ENCODE measurements at regions not wholly inside any gene's neighbourhood (a gene's known extent, or its start where the extent isn't known, plus 50 kb on each side); places are given as distances from the start of the nearest gene placed in this dataset.
A peak's percentile ranks its signal among the peaks of the same experiment; 100 is the strongest.

- Histone ChIP-seq H2AFZ (ENCODE audit: low read length) (no peak overlapping the region), H2BK120ac (ENCODE audit: low read depth, low read length) (no peak overlapping the region), H2AK5ac (ENCODE audit: low read depth, low read length) (no peak overlapping the region), H3K27me3 (ENCODE audit: control insufficient read depth in 3 of 3, insufficient read depth in 3 of 3, low read depth in 1 of 3, low read length in 3 of 3) (no peaks in the 10 kb centered on the region), H3K4me3 (ENCODE audit: low read length in 2 of 2) (peak overlapping the region in 1 of 2 donors; percentile 63), H3K4me2 (ENCODE audit: insufficient read depth, low read length, poor library complexity, severe bottlenecking) (no peak overlapping the region), H2BK12ac (ENCODE audit: low read length) (no peak overlapping the region), H3K36me3 (replicated peaks in 1 of 2; ENCODE audit: control insufficient read depth in 2 of 2, insufficient read depth in 2 of 2, low read length in 2 of 2) (no peaks in the 10 kb centered on the region), H2BK15ac (ENCODE audit: low read length) (no peak overlapping the region), H4K91ac (ENCODE audit: low read depth, low read length, poor library complexity) (peak overlapping the region; percentile 67), H3K9me3 (replicated peaks in 1 of 2; ENCODE audit: control insufficient read depth in 2 of 2, insufficient read depth in 1 of 2, low read depth in 1 of 2, low read length in 2 of 2) (no peaks in the 10 kb centered on the region), H3K14ac (ENCODE audit: low read length) (no peak overlapping the region), H3K4me1 (ENCODE audit: control insufficient read depth in 2 of 2, insufficient read depth in 1 of 2, low read depth in 1 of 2, low read length in 2 of 2) (peaks cover 2% of the 10 kb centered on the region in 2 donors), H3K9ac (ENCODE audit: low read depth, low read length, poor library complexity) (no peak overlapping the region), H3K79me1 (ENCODE audit: low read depth, low read length) (no peaks in the 10 kb centered on the region), H3K18ac (ENCODE audit: low read length) (no peak overlapping the region), H3K27ac (replicated peaks; ENCODE audit: low read length) (no peak overlapping the region), H4K8ac (ENCODE audit: low read depth, low read length) (no peak overlapping the region), H2BK5ac (ENCODE audit: low read length) (no peak overlapping the region), H3K23ac (ENCODE audit: low read depth, low read length, poor library complexity) (no peak overlapping the region), H3K4ac (ENCODE audit: low read length) (no peak overlapping the region)
- no CpG with 5 or more reads among the region's 10 CpGs for WGBS, 2 donors (ENCODE audit: extremely low coverage in 2 of 2, insufficient read length in 2 of 2, insufficient replicate concordance in 1 of 2)
- DNase-seq (ENCODE audit: low spot score) = no peak
Observed at GRCh38 chr15:31474059-31474868, 147.6 kb downstream of the KLF13 start.

- Histone ChIP-seq H3K9me3 (replicated peaks in 1 of 2; ENCODE audit: control insufficient read depth in 2 of 2, insufficient read depth in 1 of 2, low read depth in 1 of 2, low read length in 2 of 2) (peaks cover 0 to 3% of the 10 kb centered on the region in 2 donors), H3K36me3 (replicated peaks in 1 of 2; ENCODE audit: control insufficient read depth in 2 of 2, insufficient read depth in 2 of 2, low read length in 2 of 2) (no peaks in the 10 kb centered on the region), H3K4me3 (ENCODE audit: low read length in 2 of 2) (no peak overlapping the region), H3K18ac (ENCODE audit: low read length) (no peak overlapping the region), H3K79me1 (ENCODE audit: low read depth, low read length) (no peaks in the 10 kb centered on the region), H3K4ac (ENCODE audit: low read length) (no peak overlapping the region), H2BK5ac (ENCODE audit: low read length) (no peak overlapping the region), H2BK15ac (ENCODE audit: low read length) (peak overlapping the region; percentile 15), H4K8ac (ENCODE audit: low read depth, low read length) (peak overlapping the region; percentile 25), H2AFZ (ENCODE audit: low read length) (no peak overlapping the region), H3K14ac (ENCODE audit: low read length) (no peak overlapping the region), H2BK12ac (ENCODE audit: low read length) (no peak overlapping the region), H2BK120ac (ENCODE audit: low read depth, low read length) (no peak overlapping the region), H3K27me3 (ENCODE audit: control insufficient read depth in 3 of 3, insufficient read depth in 3 of 3, low read depth in 1 of 3, low read length in 3 of 3) (peaks cover 0 to 7% (median 4%) of the 10 kb centered on the region in 3 experiments), H3K4me1 (ENCODE audit: control insufficient read depth in 2 of 2, insufficient read depth in 1 of 2, low read depth in 1 of 2, low read length in 2 of 2) (peaks cover 2% of the 10 kb centered on the region in 2 donors), H4K91ac (ENCODE audit: low read depth, low read length, poor library complexity) (no peak overlapping the region), H3K23ac (ENCODE audit: low read depth, low read length, poor library complexity) (peak overlapping the region; percentile 5), H3K4me2 (ENCODE audit: insufficient read depth, low read length, poor library complexity, severe bottlenecking) (no peak overlapping the region), H3K9ac (ENCODE audit: low read depth, low read length, poor library complexity) (no peak overlapping the region), H3K27ac (replicated peaks; ENCODE audit: low read length) (no peak overlapping the region), H2AK5ac (ENCODE audit: low read depth, low read length) (peak overlapping the region; percentile 71)
- DNase-seq (ENCODE audit: low spot score) = no peak
- no CpG with 5 or more reads among the region's 7 CpGs for WGBS, 2 donors (ENCODE audit: extremely low coverage in 2 of 2, insufficient read length in 2 of 2, insufficient replicate concordance in 1 of 2)
Observed at GRCh38 chr15:31476236-31476810, 149.7 kb downstream of the KLF13 start.

- Histone ChIP-seq H3K14ac (ENCODE audit: low read length) (no peak overlapping the region), H3K4ac (ENCODE audit: low read length) (no peak overlapping the region), H2BK5ac (ENCODE audit: low read length) (no peak overlapping the region), H3K23ac (ENCODE audit: low read depth, low read length, poor library complexity) (peak overlapping the region; percentile 11), H3K4me2 (ENCODE audit: insufficient read depth, low read length, poor library complexity, severe bottlenecking) (no peak overlapping the region), H4K8ac (ENCODE audit: low read depth, low read length) (no peak overlapping the region), H3K27me3 (ENCODE audit: control insufficient read depth in 3 of 3, insufficient read depth in 3 of 3, low read depth in 1 of 3, low read length in 3 of 3) (peaks cover 0 to 10% (median 4%) of the 10 kb centered on the region in 3 experiments), H3K9ac (ENCODE audit: low read depth, low read length, poor library complexity) (no peak overlapping the region), H3K27ac (replicated peaks; ENCODE audit: low read length) (no peak overlapping the region), H3K9me3 (replicated peaks in 1 of 2; ENCODE audit: control insufficient read depth in 2 of 2, insufficient read depth in 1 of 2, low read depth in 1 of 2, low read length in 2 of 2) (peaks cover 0 to 3% of the 10 kb centered on the region in 2 donors), H2BK12ac (ENCODE audit: low read length) (no peak overlapping the region), H4K91ac (ENCODE audit: low read depth, low read length, poor library complexity) (no peak overlapping the region), H3K79me1 (ENCODE audit: low read depth, low read length) (no peaks in the 10 kb centered on the region), H2BK15ac (ENCODE audit: low read length) (peak overlapping the region; percentile 15), H3K4me1 (ENCODE audit: control insufficient read depth in 2 of 2, insufficient read depth in 1 of 2, low read depth in 1 of 2, low read length in 2 of 2) (peaks cover 2% of the 10 kb centered on the region in 2 donors), H3K36me3 (replicated peaks in 1 of 2; ENCODE audit: control insufficient read depth in 2 of 2, insufficient read depth in 2 of 2, low read length in 2 of 2) (no peaks in the 10 kb centered on the region), H2AK5ac (ENCODE audit: low read depth, low read length) (peak overlapping the region; percentile 71), H2AFZ (ENCODE audit: low read length) (no peak overlapping the region), H3K4me3 (ENCODE audit: low read length in 2 of 2) (no peak overlapping the region), H2BK120ac (ENCODE audit: low read depth, low read length) (no peak overlapping the region), H3K18ac (ENCODE audit: low read length) (peak overlapping the region; percentile 1)
- DNase-seq (ENCODE audit: low spot score) = no peak
- no CpG with 5 or more reads among the region's 5 CpGs for WGBS, 2 donors (ENCODE audit: extremely low coverage in 2 of 2, insufficient read length in 2 of 2, insufficient replicate concordance in 1 of 2)
Observed at GRCh38 chr15:31476866-31477265, 150.2 kb downstream of the KLF13 start.

DNA sequence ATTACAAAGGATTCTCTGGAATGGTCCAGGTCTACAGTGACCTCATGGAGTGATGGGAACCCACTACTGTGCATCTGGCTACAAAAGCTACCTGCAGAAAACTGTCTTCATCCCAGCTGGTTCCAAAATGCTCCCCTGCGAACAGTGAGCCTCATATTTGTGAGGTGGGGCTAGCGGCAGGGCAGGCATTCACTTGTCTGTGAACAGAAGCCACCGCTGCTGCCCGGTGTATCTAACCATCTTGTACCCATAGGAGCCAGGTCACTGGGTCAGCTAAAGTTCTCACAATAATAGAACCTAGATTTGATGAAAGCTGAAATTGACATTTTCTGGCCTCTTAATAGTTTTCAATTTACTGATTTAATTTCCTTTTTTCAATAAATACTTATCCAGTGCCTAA is 150.7 kb downstream of the KLF13 start:
- no CpG with 5 or more reads among the region's 4 CpGs for WGBS, 2 donors (ENCODE audit: extremely low coverage in 2 of 2, insufficient read length in 2 of 2, insufficient replicate concordance in 1 of 2)
- Histone ChIP-seq H3K9ac (ENCODE audit: low read depth, low read length, poor library complexity) (no peak overlapping the region), H3K27ac (replicated peaks; ENCODE audit: low read length) (no peak overlapping the region), H3K18ac (ENCODE audit: low read length) (no peak overlapping the region), H3K36me3 (replicated peaks in 1 of 2; ENCODE audit: control insufficient read depth in 2 of 2, insufficient read depth in 2 of 2, low read length in 2 of 2) (no peaks in the 10 kb centered on the region), H3K14ac (ENCODE audit: low read length) (no peak overlapping the region), H2BK15ac (ENCODE audit: low read length) (no peak overlapping the region), H3K4ac (ENCODE audit: low read length) (no peak overlapping the region), H3K23ac (ENCODE audit: low read depth, low read length, poor library complexity) (no peak overlapping the region), H3K9me3 (replicated peaks in 1 of 2; ENCODE audit: control insufficient read depth in 2 of 2, insufficient read depth in 1 of 2, low read depth in 1 of 2, low read length in 2 of 2) (peaks cover 0 to 3% of the 10 kb centered on the region in 2 donors), H2BK5ac (ENCODE audit: low read length) (no peak overlapping the region), H2AK5ac (ENCODE audit: low read depth, low read length) (no peak overlapping the region), H2BK12ac (ENCODE audit: low read length) (no peak overlapping the region), H3K79me1 (ENCODE audit: low read depth, low read length) (no peaks in the 10 kb centered on the region), H2BK120ac (ENCODE audit: low read depth, low read length) (no peak overlapping the region), H2AFZ (ENCODE audit: low read length) (no peak overlapping the region), H4K91ac (ENCODE audit: low read depth, low read length, poor library complexity) (no peak overlapping the region), H4K8ac (ENCODE audit: low read depth, low read length) (no peak overlapping the region), H3K27me3 (ENCODE audit: control insufficient read depth in 3 of 3, insufficient read depth in 3 of 3, low read depth in 1 of 3, low read length in 3 of 3) (peaks cover 0 to 14% (median 4%) of the 10 kb centered on the region in 3 experiments), H3K4me1 (ENCODE audit: control insufficient read depth in 2 of 2, insufficient read depth in 1 of 2, low read depth in 1 of 2, low read length in 2 of 2) (peaks cover 2% of the 10 kb centered on the region in 2 donors), H3K4me2 (ENCODE audit: insufficient read depth, low read length, poor library complexity, severe bottlenecking) (no peak overlapping the region), H3K4me3 (ENCODE audit: low read length in 2 of 2) (no peak overlapping the region)
- DNase-seq (ENCODE audit: low spot score) = no peak
